ENCODE measurements at regions not wholly inside any gene's neighbourhood (a gene's known extent, or its start where the extent isn't known, plus 50 kb on each side); places are given as distances from the start of the nearest gene placed in this dataset.

DNA sequence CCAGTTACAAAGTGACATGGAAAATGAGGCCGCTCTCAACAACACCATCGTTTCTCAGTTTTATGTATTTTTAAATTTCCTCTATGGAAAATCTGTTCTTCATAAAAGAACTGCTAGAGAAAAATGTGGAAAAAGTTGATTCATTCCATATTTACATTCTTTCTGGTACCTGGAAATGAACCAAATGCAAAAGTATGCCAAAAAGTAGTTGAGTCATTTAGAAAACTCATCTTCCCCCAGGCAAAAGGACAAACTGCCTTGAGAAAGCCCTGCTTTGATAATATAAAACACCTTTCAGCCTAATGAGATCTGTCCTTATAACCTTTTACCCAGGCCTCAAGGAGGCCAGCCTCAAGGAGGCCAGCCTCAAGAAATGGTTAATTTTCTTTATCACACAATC, 283.0 kb upstream of the VEPH1 start:
- Histone ChIP-seq H4K8ac (replicated peaks; ENCODE audit: insufficient read length, low read depth, low read length) (no peak overlapping the region), H2BK20ac (ENCODE audit: low read depth, low read length, poor library complexity, severe bottlenecking) (no peak overlapping the region), H2BK5ac (ENCODE audit: insufficient read length, low read length) (no peak overlapping the region), H3K18ac (ENCODE audit: insufficient read length, low read depth, low read length) (no peak overlapping the region), H3K27ac (ENCODE audit: insufficient read length, low read depth, low read length) (no peak overlapping the region), H4K20me1 (ENCODE audit: control insufficient read depth, insufficient read depth, insufficient read length) (no peaks in the 10 kb centered on the region), H3K14ac (ENCODE audit: insufficient read depth, low read length) (no peak overlapping the region), H3K4me1 (ENCODE audit: insufficient read depth, low read length) (no peaks in the 10 kb centered on the region), H3K23me2 (ENCODE audit: insufficient read length, low read depth, low read length, poor library complexity, severe bottlenecking) (no peaks in the 10 kb centered on the region), H3T11ph (ENCODE audit: low read length) (no peak overlapping the region), H3K23ac (ENCODE audit: insufficient read length, low read depth, low read length) (no peak overlapping the region), H3K4ac (ENCODE audit: low read depth, low read length) (no peak overlapping the region), H2BK15ac (ENCODE audit: low read depth, low read length) (no peak overlapping the region), H4K5ac (ENCODE audit: insufficient read length, low read depth, low read length) (no peak overlapping the region), H3K79me1 (ENCODE audit: insufficient read depth, low read depth, low read length, poor library complexity, severe bottlenecking) (no peaks in the 10 kb centered on the region), H3K27me3 (ENCODE audit: insufficient read depth, low read length) (no peaks in the 10 kb centered on the region), H3K56ac (ENCODE audit: insufficient read length, low read depth, low read length) (no peak overlapping the region), H2AFZ (ENCODE audit: low read length) (no peak overlapping the region), H3K4me2 (ENCODE audit: insufficient read depth, insufficient read length, low read length) (no peak overlapping the region), H2BK120ac (ENCODE audit: low read depth, low read length, poor library complexity, severe bottlenecking) (no peak overlapping the region), H4K91ac (ENCODE audit: insufficient read length, low read depth, low read length) (no peak overlapping the region), H3K9ac (ENCODE audit: extremely low read depth, insufficient read length, low read length) (no peak overlapping the region), H3K9me3 (ENCODE audit: control insufficient read depth, low read depth, low read length) (no peaks in the 10 kb centered on the region), H2BK12ac (ENCODE audit: insufficient read length, low read depth, low read length) (no peak overlapping the region), H3K79me2 (ENCODE audit: insufficient read depth, low read length) (no peaks in the 10 kb centered on the region), H2AK5ac (ENCODE audit: insufficient read length, low read length) (no peak overlapping the region)
- H3K27ac Mint-ChIP-seq: no peak overlapping the region
- H3K27me3 Mint-ChIP-seq (ENCODE audit: low read depth): 0 out of 2 replicates have a peak, but pooled peaks cover 1% of the 10 kb centered on the region
- H3K36me3 Mint-ChIP-seq (ENCODE audit: insufficient read depth in 1 of 3, low read depth in 3 of 3): no peaks in the 10 kb centered on the region
- TF ChIP-seq, protein P1, sequence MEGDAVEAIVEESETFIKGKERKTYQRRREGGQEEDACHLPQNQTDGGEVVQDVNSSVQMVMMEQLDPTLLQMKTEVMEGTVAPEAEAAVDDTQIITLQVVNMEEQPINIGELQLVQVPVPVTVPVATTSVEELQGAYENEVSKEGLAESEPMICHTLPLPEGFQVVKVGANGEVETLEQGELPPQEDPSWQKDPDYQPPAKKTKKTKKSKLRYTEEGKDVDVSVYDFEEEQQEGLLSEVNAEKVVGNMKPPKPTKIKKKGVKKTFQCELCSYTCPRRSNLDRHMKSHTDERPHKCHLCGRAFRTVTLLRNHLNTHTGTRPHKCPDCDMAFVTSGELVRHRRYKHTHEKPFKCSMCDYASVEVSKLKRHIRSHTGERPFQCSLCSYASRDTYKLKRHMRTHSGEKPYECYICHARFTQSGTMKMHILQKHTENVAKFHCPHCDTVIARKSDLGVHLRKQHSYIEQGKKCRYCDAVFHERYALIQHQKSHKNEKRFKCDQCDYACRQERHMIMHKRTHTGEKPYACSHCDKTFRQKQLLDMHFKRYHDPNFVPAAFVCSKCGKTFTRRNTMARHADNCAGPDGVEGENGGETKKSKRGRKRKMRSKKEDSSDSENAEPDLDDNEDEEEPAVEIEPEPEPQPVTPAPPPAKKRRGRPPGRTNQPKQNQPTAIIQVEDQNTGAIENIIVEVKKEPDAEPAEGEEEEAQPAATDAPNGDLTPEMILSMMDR (conservative IDR thresholded peaks at IDR 0.05): no peak
- no peaks in the 10 kb centered on the region for H3K4me1 Mint-ChIP-seq
- H3K4me3 Mint-ChIP-seq: no peak overlapping the region
- H3K9me3 Mint-ChIP-seq: no peaks in the 10 kb centered on the region; a peak in 1 of 5 replicates
- WGBS (ENCODE audit: extremely low coverage, insufficient read length, low lambda C conversion rate): no CpG with 5 or more reads among the region's 2 CpGs
- no peak for DNase-seq

Measured in H9 (cell line).